COLO668 (cell line): ENCODE measurements at regions not wholly inside any gene's neighbourhood (a gene's known extent, or its start where the extent isn't known, plus 50 kb on each side); places are given as distances from the start of the nearest gene placed in this dataset.

Source experiments
- DNase-seq: peaks from one replicate; lab custom pipeline; 2025; ENCODE audit not compliant: unreplicated experiment; lab: John Stamatoyannopoulos, UW

- no peak for DNase-seq
These were observed 393.7 kb upstream of the NPVF start for GRCh38 chr7:25621993-25622392.

DNA sequence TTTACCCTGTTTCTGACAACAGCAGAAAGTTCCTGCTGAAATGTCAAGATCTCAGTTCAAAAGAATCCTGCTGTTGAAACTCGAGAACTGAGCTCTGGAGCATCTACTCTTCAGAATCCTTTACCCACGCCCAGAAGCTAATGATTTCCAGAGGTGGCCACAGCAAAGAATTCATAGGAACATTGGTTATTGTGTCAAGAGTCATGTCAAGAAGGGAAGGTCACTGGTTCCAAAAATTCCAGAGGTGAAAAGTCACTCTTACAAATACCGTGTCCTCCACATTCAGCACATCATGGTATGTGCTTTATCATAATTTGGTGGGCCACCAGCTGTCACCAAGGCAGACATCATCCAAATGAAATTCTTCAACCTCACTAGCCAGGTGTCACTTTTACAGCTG lies 394.4 kb upstream of the NPVF start:
- no peak for DNase-seq

DNA sequence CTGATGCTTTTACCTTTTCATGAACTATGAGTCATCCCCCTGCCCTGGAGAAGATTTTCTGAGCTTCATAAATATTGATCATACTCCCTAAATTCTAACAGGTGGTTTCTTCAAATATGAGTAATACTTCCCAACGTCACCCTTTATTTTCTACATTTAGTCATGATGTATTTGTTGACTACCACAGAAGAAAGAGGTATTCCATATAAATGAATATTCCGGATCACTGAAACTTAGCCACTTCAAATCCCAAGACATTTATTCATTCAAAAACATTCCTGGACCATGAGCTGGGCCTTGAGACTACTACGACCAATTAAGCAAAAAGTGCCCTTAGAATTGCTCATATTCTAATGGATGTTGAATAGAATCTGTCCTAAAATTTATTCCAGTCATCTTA lies 395.8 kb upstream of the NPVF start:
- no peak for DNase-seq

- no peak for DNase-seq
These were observed 396.5 kb upstream of the NPVF start for GRCh38 chr7:25624833-25625232.

DNA sequence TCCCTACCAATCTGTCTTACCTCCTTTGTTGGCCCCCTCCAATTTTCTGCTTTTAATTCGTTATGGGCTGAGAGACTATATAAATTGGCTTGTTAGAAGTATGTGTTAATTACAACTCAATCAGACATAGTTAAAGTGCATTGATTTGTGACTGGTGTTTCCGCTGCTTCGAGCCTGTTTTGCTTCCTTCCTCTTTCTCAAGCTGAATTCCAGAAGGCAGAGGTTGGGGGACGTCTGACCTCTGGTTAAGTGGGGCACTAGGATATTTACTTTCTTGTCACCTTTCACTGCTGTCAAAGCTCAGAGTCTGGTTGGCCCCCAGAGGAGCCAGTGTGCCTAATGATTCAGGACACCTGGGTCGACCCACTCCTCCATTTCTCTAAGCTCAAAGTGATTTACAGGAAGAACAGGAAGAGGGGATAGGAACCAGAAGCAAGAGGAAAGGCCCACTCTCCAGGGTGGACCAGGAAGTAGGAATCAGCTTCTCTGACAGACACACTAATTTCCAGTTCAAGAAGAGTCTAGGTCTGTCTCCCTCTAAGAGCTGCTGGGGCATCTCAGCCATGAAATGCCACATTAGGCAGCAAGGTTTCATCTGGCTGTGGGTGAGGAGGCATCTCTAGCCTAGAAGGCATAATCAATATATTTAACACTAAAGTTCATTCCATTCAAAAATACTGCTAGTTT lies 397.2 kb upstream of the NPVF start:
- DNase-seq = no peak

DNA sequence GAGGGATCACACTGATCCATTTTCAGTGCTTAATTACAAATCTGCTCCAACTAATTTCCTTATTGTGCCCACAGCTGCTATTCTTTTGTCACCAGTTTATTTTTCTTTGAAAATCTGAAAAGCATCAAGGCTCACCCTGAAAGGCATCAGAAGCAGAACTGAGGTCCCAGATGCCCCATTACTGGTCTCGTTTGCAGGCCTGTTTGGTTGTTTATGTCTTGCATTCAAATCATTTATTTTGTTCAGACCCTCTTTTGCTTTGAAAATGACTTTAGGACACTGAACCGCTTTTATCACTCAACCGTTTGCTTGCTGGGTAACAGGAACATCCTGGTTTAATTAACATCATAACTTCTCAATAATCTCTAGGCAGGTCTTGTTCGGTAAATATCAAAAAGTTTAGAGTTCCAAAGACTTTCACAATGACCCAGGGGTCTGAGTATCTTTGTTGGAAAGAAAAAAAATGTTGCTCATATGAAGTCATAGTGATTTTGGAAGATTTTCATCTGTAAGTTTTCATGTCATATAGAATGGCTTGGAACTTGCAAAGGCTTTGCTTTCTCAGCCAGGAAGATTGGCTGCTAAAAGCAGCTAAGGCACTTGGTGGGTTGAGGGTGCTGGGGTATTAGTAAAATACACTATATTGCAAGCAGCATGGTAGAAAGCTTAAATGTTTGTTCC lies 398.3 kb upstream of the NPVF start:
- DNase-seq = no peak

- DNase-seq = no peak
These were observed 400.2 kb upstream of the NPVF start for GRCh38 chr7:25628446-25628845.

DNA sequence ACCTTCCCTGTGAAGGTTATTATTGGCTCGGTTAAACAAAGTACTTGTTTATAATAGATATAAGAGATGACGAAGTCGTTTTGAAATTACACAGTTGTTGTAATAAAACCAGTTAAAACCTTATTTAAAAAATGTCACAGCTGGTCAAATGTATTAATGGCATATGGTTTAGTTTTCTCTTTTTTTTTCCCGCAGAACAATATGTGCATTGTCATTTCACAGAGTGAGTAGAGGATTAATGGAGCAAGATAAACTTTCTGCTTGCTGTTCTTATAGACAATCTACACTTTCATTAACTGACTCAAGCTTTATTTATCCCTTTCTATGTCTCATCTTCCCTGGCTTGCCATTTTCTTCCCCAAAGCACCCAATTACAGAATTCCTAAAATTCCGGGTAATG lies 404.3 kb upstream of the NPVF start:
- DNase-seq = no peak

DNA sequence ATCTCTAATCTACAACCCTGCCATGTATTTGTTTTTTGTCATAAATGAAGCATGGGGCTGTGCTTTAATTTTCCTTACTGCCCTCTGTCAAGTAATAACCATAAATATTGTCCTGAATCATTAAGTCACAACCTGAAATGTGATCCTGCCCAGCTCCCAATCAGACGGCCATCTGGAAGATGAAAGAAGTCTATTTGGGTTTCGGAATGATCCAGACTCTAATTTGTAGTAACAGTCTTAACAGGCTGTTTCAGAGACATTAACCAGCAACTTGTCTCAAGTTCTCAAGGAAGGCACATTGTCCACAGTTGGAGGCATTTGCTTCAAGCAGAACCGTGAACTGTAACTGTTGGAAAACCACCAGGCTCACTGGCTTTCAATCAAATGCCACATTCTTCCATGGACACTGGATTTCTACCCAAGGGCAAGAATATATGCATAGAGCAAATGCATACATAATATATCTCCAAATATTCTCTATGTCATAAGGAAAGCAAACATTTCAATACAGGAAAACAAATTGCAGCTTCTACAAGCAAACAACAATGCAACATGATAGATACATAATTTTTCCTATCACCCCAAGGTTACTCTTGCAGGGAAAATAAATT lies 405.2 kb upstream of the NPVF start:
- no peak for DNase-seq

DNA sequence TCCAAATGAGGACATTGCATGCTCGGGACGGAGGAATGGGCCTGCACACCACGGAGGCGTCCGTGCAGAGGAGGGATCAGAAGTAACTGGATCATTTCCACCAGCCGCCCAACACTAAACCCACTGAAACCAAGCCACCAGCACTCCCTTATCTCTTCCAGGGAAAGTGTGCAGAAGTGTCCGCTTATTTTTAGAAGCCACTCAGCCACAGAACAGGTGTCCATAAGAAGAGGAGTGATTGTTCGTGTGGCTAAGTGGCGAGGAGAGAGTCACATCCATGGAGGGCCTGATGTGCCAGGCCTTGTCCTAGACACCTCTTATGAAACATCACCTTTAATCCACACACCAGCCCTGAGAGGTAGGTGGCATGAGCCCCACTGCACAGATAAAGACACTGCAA lies 407.9 kb upstream of the NPVF start:
- no peak for DNase-seq

DNA sequence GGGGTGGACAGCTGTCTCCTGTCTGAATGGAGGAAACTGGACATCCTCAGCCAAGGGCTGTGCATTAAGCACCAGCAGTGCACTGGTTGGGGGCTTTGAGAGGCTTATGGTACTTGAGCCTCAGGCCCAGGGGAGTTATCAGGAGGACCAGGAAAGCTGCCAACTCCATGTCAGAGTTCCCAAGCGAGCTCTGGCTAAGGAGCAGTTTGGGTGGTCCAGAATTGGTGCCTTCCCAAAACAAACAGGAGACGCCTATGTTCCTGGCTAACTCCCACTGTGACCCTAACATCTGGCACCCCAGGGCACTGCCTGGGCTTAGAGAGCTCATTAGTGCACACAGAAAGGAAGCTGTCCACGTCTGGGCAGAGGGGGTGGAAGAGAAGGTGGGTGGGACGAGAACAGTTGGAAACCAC lies 408.6 kb upstream of the NPVF start:
- no peak for DNase-seq

- no peak for DNase-seq
These were observed 409.8 kb upstream of the NPVF start for GRCh38 chr7:25638068-25638467.

DNA sequence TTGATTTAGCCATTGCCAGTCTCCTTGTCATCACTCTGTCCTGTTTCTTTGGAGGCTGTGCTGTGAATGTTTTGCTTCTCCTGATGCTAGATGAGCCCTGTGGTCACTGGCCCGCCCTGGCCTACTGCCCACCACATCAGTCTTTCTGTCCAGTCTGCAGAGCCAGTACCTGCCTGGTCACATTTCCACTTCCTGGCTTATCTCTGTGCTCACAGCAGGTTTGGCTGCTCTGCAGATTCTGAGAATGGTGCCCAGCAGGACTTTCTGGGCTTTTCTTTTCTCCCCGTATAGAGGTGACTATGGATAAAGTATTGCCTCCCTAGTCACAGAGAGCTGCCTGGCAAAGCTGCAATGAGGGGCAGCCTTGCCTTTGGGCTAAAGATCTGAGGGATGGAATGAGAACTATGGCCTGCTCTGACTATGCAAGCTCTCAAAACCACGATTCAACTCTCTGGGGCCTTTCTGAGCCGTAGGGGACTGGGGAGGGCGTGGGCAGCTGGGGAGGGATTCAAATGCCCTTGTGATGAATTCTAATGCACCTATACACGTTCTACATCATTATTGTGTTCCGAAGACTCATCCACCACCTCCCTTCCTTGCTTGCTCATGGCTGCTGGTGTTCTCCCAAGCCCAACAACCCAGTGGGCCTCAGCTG lies 410.4 kb upstream of the NPVF start:
- DNase-seq = no peak

DNA sequence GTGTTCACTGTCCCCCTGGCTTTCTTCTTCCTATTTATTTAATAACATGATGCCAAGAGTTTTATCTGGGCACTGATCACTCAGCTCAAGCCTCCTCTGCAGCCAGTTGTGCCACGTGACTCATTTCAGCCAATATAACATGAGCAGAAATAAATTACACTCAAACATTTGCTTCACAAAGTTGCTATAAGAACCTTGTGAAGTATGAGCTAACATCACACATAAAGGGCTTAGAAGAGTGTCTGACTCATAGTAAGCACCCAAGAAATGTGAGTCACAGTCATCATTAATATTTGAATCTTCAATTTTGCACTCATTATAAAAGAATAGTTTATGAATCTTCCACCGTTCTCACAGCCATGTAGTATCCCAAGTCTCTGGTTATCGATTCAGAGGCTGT lies 414.6 kb upstream of the NPVF start:
- no peak for DNase-seq

- DNase-seq = no peak
These were observed 415.0 kb upstream of the NPVF start for GRCh38 chr7:25643286-25643685.

GRCh38 chr7:25643770-25644394 lies 415.6 kb upstream of the NPVF start:
- DNase-seq = no peak

- no peak for DNase-seq
These were observed 418.6 kb upstream of the NPVF start for GRCh38 chr7:25646726-25647413.

GRCh38 chr7:25647872-25648271 lies 419.6 kb upstream of the NPVF start:
- DNase-seq = no peak

DNA sequence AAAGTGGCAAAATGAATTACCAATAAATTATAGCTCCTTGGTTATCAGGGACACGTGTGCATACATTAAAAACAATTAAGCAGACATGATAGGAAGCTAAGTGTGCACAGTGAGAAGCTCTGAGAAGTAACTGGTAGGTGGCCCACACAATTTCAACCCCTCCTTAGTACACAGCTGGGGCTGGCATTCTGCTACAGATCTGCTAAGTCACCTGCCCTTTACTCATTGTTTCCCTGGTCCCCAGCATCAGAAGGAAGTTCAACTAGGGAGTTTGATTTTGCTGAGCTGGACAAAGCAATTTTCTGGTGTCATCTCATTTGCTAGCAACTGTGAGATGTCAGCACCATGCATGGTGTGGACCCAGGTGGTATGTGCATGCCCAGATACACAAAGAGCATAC lies 424.1 kb upstream of the NPVF start:
- no peak for DNase-seq

- no peak for DNase-seq
These were observed 425.1 kb upstream of the NPVF start for GRCh38 chr7:25653384-25653783.

DNA sequence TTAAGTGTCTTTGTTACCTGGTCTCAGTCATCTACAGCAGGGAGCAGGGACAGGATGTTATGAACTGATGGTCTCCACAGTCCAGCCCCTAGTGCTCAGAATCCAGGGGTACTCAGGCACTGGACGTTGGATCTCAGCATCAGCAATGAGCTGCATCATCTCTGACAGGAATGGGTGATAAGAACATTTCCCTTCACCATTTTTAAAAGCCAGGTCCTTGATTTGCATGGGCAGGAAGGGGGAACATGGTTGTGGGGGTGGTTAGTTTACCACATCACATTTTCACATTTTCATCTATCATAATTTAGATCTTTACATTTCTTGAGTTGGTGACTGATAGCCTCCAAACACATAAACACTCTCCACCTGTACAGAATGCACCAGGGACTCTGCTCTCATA lies 427.8 kb upstream of the NPVF start:
- DNase-seq = no peak
